GM12865 (cell line): ENCODE measurements at regions not wholly inside any gene's neighbourhood (a gene's known extent, or its start where the extent isn't known, plus 50 kb on each side); places are given as distances from the start of the nearest gene placed in this dataset.
"Not testable (repeated sequence)": the region's sequence is repeated elsewhere in the genome, so short reads cannot be mapped to it uniquely, and the experiment has no call there.

Source experiments
- DNase-seq: peaks from one replicate; pipeline ENCODE4 v3.0.0; 2010; ENCODE audit warnings: low read depth
- H3K4me3 ChIP-seq: 2 replicates; pipeline ENCODE4 v1.5.1; 2011; ENCODE audit warnings: mild to moderate bottlenecking, low read depth, low read length, control low read depth
- CTCF ChIP-seq: IDR thresholded peaks from 2 replicates; pipeline ENCODE4 v1.5.1; 2011; ENCODE audit warnings: low read length, control low read depth, low read depth, inconsistent platforms; ENCODE audit not compliant: insufficient read depth; ENCODE audit errors: missing control alignments

- DNase-seq, result no peak
- no peak for TF ChIP-seq CTCF
- H3K4me3 ChIP-seq, result no peak overlapping the region
Observed at GRCh38 chr4:92241094-92241493, 62.7 kb upstream of the GRID2 start.

- no peak overlapping the region for H3K4me3 ChIP-seq
- no peak for TF ChIP-seq CTCF
- no peak for DNase-seq
Observed at GRCh38 chr4:92246384-92246783, 57.4 kb upstream of the GRID2 start.

- DNase-seq, result no peak
- no peak for TF ChIP-seq CTCF
- no peak overlapping the region for H3K4me3 ChIP-seq
Observed at GRCh38 chr4:92249541-92249940, 54.2 kb upstream of the GRID2 start.

- no peak for TF ChIP-seq CTCF
- no peak overlapping the region for H3K4me3 ChIP-seq
- no peak for DNase-seq
Observed at GRCh38 chr4:92251711-92252110, 52.1 kb upstream of the GRID2 start.

GRCh38 chr4:92252358-92252757 is 51.4 kb upstream of the GRID2 start:
- DNase-seq, H3K4me3 ChIP-seq: not testable (repeated sequence)

- no peak overlapping the region for H3K4me3 ChIP-seq
- no peak for TF ChIP-seq CTCF
- no peak for DNase-seq
Observed at GRCh38 chr4:92252846-92253245, 50.9 kb upstream of the GRID2 start.

- DNase-seq, result no peak
- no peak overlapping the region for H3K4me3 ChIP-seq
- no peak for TF ChIP-seq CTCF
Observed at GRCh38 chr4:92253550-92253949, 50.2 kb upstream of the GRID2 start.
